Panc1 (cell line): ENCODE measurements at regions not wholly inside any gene's neighbourhood (a gene's known extent, or its start where the extent isn't known, plus 50 kb on each side); places are given as distances from the start of the nearest gene placed in this dataset.

Experiments
- POLR2AphosphoS5 ChIP-seq: IDR thresholded peaks from 2 replicates; pipeline ENCODE4 v1.6.1; 2012; ENCODE audit warnings: mild to moderate bottlenecking, low read depth, low read length, moderate library complexity
- REST ChIP-seq, 2 experiments: IDR thresholded peaks; 2 replicates each; pipeline ENCODE4 v1.6.1; 2011 to 2012; ENCODE audit warnings: low read depth in 2 of 2, control low read depth in 1 of 2, low read length in 1 of 2, mild to moderate bottlenecking in 1 of 2, moderate library complexity in 1 of 2; ENCODE audit not compliant: insufficient read depth in 1 of 2
- TCF7L2 ChIP-seq: IDR thresholded peaks from 2 replicates; pipeline ENCODE4 v1.6.1; 2011; ENCODE audit warnings: mild to moderate bottlenecking, low read depth, low read length, inconsistent platforms
- TF ChIP-seq, protein P1 (sequence below): fragments of 450-650 bp; IDR thresholded peaks from 2 replicates; pipeline ENCODE4 v1.5.1; 2017; ENCODE audit warnings: mild to moderate bottlenecking

DNA sequence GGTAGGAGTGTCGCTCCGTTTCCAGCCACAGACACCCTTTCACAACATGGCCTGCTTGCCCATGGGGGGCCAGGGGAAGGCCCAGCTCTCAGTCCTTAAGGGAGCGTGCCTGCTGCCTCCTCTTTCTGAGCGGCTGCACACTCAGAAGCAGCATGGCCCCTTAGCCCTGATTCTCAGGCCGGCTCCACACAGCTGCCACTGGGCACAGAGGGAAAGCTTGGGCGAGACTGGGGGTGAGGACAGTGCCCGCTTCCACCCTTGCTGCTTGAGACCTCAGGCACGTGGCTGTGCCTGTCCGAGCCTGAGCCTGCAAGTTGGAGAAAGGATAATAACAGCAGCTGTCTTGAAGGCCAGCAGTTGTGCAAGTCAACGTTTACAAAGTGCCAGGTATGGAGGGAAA lies 416.3 kb downstream of the SHANK2 start:
- TF ChIP-seq, protein P1, sequence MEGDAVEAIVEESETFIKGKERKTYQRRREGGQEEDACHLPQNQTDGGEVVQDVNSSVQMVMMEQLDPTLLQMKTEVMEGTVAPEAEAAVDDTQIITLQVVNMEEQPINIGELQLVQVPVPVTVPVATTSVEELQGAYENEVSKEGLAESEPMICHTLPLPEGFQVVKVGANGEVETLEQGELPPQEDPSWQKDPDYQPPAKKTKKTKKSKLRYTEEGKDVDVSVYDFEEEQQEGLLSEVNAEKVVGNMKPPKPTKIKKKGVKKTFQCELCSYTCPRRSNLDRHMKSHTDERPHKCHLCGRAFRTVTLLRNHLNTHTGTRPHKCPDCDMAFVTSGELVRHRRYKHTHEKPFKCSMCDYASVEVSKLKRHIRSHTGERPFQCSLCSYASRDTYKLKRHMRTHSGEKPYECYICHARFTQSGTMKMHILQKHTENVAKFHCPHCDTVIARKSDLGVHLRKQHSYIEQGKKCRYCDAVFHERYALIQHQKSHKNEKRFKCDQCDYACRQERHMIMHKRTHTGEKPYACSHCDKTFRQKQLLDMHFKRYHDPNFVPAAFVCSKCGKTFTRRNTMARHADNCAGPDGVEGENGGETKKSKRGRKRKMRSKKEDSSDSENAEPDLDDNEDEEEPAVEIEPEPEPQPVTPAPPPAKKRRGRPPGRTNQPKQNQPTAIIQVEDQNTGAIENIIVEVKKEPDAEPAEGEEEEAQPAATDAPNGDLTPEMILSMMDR = no peak
- TF ChIP-seq TCF7L2 (no peak), POLR2AphosphoS5 (no peak), REST (IDR thresholded peaks at IDR 0.05; ENCODE audit: insufficient read depth in 1 of 2, low read depth in 2 of 2, low read length in 1 of 2) (no peak)
